MM.1S (cell line): ENCODE measurements at regions not wholly inside any gene's neighbourhood (a gene's known extent, or its start where the extent isn't known, plus 50 kb on each side); places are given as distances from the start of the nearest gene placed in this dataset.

Source experiments
- EZH2 ChIP-seq: fragments of 300-600 bp; sonication (generic); optimal IDR thresholded peaks from 2 replicates; pipeline ENCODE3; 2017; ENCODE audit warnings: low read depth, mild to moderate bottlenecking, antibody characterized with exemption, low read length, mixed read lengths
- EZH2phosphoT487 ChIP-seq: fragments of 300-600 bp; sonication (generic); IDR thresholded peaks from 2 replicates; pipeline ENCODE4 v1.6.1; 2018; ENCODE audit warnings: antibody characterized with exemption, low read length
- TF ChIP-seq, protein P1 (sequence below): fragments of 300-600 bp; sonication (generic); IDR thresholded peaks from 2 replicates; pipeline ENCODE4 v1.5.1; 2016; ENCODE audit warnings: antibody characterized with exemption, low read length, mixed read lengths

DNA sequence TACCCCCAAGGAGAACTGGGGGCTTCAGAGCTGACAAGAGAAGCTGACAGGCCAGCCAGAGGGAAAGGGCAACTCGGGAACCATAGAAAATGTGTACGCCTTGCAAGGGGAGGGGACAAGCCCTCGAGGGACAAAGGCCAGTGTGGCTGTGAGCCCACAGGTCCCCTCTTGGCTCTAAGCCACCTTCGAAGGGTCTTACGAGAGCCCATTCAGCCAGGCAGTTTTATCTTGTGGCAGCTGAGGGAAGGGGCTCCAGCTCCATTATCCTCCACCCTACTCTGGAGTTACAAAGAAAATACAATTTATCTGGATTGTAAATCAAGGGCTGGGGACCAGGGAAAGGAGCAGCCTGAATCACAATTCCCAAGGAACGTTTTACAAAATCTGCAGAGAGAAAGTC lies 159.5 kb upstream of the ZMIZ1 start:
- TF ChIP-seq, protein P1, sequence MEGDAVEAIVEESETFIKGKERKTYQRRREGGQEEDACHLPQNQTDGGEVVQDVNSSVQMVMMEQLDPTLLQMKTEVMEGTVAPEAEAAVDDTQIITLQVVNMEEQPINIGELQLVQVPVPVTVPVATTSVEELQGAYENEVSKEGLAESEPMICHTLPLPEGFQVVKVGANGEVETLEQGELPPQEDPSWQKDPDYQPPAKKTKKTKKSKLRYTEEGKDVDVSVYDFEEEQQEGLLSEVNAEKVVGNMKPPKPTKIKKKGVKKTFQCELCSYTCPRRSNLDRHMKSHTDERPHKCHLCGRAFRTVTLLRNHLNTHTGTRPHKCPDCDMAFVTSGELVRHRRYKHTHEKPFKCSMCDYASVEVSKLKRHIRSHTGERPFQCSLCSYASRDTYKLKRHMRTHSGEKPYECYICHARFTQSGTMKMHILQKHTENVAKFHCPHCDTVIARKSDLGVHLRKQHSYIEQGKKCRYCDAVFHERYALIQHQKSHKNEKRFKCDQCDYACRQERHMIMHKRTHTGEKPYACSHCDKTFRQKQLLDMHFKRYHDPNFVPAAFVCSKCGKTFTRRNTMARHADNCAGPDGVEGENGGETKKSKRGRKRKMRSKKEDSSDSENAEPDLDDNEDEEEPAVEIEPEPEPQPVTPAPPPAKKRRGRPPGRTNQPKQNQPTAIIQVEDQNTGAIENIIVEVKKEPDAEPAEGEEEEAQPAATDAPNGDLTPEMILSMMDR, result no peak
- no peak for TF ChIP-seq EZH2
- TF ChIP-seq EZH2phosphoT487, result no peak
